ENCODE measurements at regions not wholly inside any gene's neighbourhood (a gene's known extent, or its start where the extent isn't known, plus 50 kb on each side); places are given as distances from the start of the nearest gene placed in this dataset.
A peak's percentile ranks its signal among the peaks of the same experiment; 100 is the strongest.

DNA sequence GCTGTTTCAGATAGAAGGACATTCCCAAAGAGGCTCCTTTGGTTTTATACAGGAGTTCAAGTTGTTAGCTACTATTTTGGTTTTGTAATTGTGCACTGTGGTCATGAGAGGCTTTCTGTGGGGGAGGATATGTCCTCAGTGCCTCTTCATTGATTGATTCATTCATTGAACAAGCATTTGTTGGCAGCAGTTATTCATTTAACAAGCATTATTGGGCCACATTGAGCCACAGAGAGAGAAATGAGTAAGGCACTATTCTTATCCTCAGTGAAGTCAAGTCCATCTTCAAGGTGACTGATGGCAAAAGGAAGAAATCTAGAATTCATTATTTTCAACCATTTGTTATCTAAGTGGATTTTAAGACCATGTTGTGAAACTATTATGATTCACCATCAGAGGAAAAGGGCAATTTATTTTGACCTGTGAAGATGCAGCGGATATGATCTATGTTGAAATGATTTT lies 697.2 kb upstream of the CITED2 start:
- Histone ChIP-seq H3K27ac (peak overlapping the region in 1 of 4 donors; percentile 36), H3K9me3 (no peaks in the 10 kb centered on the region), H3K36me3 (no peaks in the 10 kb centered on the region), H3K4me1 (peaks cover 0 to 7% (median 0%) of the 10 kb centered on the region in 4 donors), H3K4me3 (no peak overlapping the region), H3K27me3 (no peaks in the 10 kb centered on the region)
- no peak for TF ChIP-seq POLR2A (IDR thresholded peaks at IDR 0.05)
- TF ChIP-seq, protein P1, sequence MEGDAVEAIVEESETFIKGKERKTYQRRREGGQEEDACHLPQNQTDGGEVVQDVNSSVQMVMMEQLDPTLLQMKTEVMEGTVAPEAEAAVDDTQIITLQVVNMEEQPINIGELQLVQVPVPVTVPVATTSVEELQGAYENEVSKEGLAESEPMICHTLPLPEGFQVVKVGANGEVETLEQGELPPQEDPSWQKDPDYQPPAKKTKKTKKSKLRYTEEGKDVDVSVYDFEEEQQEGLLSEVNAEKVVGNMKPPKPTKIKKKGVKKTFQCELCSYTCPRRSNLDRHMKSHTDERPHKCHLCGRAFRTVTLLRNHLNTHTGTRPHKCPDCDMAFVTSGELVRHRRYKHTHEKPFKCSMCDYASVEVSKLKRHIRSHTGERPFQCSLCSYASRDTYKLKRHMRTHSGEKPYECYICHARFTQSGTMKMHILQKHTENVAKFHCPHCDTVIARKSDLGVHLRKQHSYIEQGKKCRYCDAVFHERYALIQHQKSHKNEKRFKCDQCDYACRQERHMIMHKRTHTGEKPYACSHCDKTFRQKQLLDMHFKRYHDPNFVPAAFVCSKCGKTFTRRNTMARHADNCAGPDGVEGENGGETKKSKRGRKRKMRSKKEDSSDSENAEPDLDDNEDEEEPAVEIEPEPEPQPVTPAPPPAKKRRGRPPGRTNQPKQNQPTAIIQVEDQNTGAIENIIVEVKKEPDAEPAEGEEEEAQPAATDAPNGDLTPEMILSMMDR (IDR thresholded peaks at IDR 0.05): no peak
- DNase-seq: no peak

DNA sequence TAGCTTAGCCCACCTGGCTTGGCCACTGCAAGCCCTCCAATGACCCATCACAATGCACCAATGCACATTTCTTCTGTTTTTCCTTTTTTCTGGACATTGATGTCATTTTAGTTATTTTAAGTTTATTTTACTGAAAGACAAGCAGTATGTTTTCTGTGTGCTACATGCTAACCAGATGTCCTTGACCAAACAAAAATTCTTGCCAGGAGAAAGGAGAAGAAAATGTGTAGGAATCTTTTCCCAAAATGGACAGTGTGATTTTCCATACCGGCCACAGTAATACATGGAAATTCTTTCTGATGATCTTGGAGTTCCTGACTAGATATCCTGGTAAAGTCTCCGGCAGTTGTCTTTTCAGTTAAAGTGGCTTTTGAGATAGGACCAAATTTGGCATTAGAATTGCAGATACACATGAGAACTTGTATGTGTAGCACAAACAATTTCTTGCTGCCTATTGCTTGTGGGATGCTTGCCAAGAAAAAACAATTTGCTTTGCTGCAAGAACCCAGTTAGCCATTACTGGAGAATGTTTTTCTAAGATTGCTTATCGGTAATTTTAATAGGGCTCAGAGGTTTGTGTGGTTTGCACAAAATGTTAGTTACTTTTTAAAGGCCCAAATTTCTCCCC lies 696.5 kb upstream of the CITED2 start:
- H3K9me3 ChIP-seq: no peaks in the 10 kb centered on the region
- H3K27ac ChIP-seq: peak overlapping the region in 1 of 4 donors; percentile 36
- H3K4me1 ChIP-seq: peaks cover 0 to 7% (median 0%) of the 10 kb centered on the region in 4 donors
- H3K27me3 ChIP-seq: no peaks in the 10 kb centered on the region
- TF ChIP-seq, protein P1 (IDR thresholded peaks at IDR 0.05): no peak
- no peak for TF ChIP-seq POLR2A (IDR thresholded peaks at IDR 0.05)
- no peak overlapping the region for H3K4me3 ChIP-seq
- no peak for DNase-seq
- no peaks in the 10 kb centered on the region for H3K36me3 ChIP-seq

GRCh38 chr6:140069576-140069975 lies 695.1 kb upstream of the CITED2 start:
- no peak for TF ChIP-seq POLR2A (IDR thresholded peaks at IDR 0.05)
- TF ChIP-seq, protein P1 (IDR thresholded peaks at IDR 0.05): no peak
- DNase-seq: no peak
- no peaks in the 10 kb centered on the region for H3K27me3 ChIP-seq
- H3K27ac ChIP-seq: no peak overlapping the region
- H3K9me3 ChIP-seq: no peaks in the 10 kb centered on the region
- peaks cover 0 to 7% (median 0%) of the 10 kb centered on the region in 4 donors for H3K4me1 ChIP-seq
- no peak overlapping the region for H3K4me3 ChIP-seq
- H3K36me3 ChIP-seq: no peaks in the 10 kb centered on the region

DNA sequence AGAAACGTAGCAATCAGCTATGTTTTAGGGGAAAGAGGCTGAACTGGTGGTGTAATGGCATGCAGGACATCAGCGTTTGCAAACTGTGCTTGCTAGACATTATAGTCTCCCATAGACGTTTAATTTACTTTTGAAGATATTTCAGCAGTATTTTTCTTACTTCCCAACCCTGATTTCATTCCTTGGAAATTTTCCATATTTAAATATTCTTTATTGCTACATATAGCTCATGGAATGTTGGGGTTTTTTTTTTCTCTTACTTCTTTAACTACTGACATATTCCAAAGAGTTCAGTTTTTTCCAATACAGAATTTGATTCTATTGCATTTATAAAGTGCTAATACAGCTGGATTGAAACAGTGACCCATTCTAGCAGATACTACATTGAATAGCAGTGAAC lies 694.4 kb upstream of the CITED2 start:
- Histone ChIP-seq H3K27ac (no peak overlapping the region), H3K4me3 (no peak overlapping the region), H3K36me3 (no peaks in the 10 kb centered on the region), H3K27me3 (no peaks in the 10 kb centered on the region), H3K4me1 (peaks cover 0 to 7% (median 0%) of the 10 kb centered on the region in 4 donors), H3K9me3 (no peaks in the 10 kb centered on the region)
- TF ChIP-seq, protein P1 (IDR thresholded peaks at IDR 0.05): no peak
- no peak for TF ChIP-seq POLR2A (IDR thresholded peaks at IDR 0.05)
- DNase-seq: no peak

- no peak for DNase-seq
- no peaks in the 10 kb centered on the region for H3K36me3 ChIP-seq
- no peaks in the 10 kb centered on the region for H3K9me3 ChIP-seq
- no peaks in the 10 kb centered on the region for H3K4me1 ChIP-seq
- H3K27ac ChIP-seq: no peak overlapping the region
- no peaks in the 10 kb centered on the region for H3K27me3 ChIP-seq
- TF ChIP-seq, protein P1 (IDR thresholded peaks at IDR 0.05): no peak
- no peak for TF ChIP-seq POLR2A (IDR thresholded peaks at IDR 0.05)
- H3K4me3 ChIP-seq: peak overlapping the region in 2 of 4 donors; percentile 27 to 29
Observed at GRCh38 chr6:140064366-140064765, 689.9 kb upstream of the CITED2 start.

All from Peyer's patch (tissue), 4 donors.